A549 (cell line): ENCODE measurements at regions not wholly inside any gene's neighbourhood (a gene's known extent, or its start where the extent isn't known, plus 50 kb on each side); places are given as distances from the start of the nearest gene placed in this dataset.

Experiments
- ATAC-seq, 2 experiments: fragments of 200-7000 bp in 1 of 2; fragments of >200 bp in 1 of 2; cut with Nextera tagmentation in 1 of 2; cut with Tn5 transposase in 1 of 2; 3 replicates each; pipeline versions ENCODE4 v1.8.0 to v1.9.1; 2018 to 2020; ENCODE audit warnings: mild to moderate bottlenecking in 1 of 2, moderate library complexity in 1 of 2
- CTCF ChIA-PET: fragments of 300-600 bp; sonication (Branson Sonifier 250); formaldehyde crosslinking; extraction: SDS; loops from one replicate; lab custom pipeline; 2021; ENCODE audit warnings: antibody characterized with exemption, inconsistent platforms; lab: Yijun Ruan, JAX
- POLR2A ChIA-PET: fragments of 350-600 bp; formaldehyde crosslinking; extraction: SDS; loops from one replicate; lab custom pipeline; 2021; ENCODE audit warnings: antibody characterized with exemption, inconsistent platforms; lab: Yijun Ruan, JAX
- DNase-seq, 2 experiments: peaks; one replicate each; pipeline versions ENCODE4 v3.0.0 to v3.0.0-alpha.2; 2011 to 2016; ENCODE audit warnings: low read depth in 1 of 2, low spot score in 1 of 2
- FAIRE-seq: peaks from 2 replicates; lab custom pipeline; 2011; peaks lifted over from hg19 to GRCh38; lab: Jason Lieb, UNC
- H3K27ac ChIP-seq, 2 experiments: fragments of >200 bp; sonication (Bioruptor Twin); formaldehyde crosslinking; 3 replicates each; pipeline ENCODE4 v1.5.1; 2016 to 2017
- H3K4me1 ChIP-seq: fragments of >200 bp; sonication (Bioruptor Twin); formaldehyde crosslinking; 3 replicates; pipeline ENCODE4 v1.6.1; 2016
- H3K4me2 ChIP-seq: fragments of >200 bp; sonication (Bioruptor Twin); formaldehyde crosslinking; 3 replicates; pipeline ENCODE4 v1.6.1; 2016
- H3K4me3 ChIP-seq: fragments of >200 bp; sonication (Bioruptor Twin); formaldehyde crosslinking; 3 replicates; pipeline ENCODE4 v1.5.1; 2016
- H3K9me3 ChIP-seq: fragments of >200 bp; sonication (Bioruptor Twin); formaldehyde crosslinking; 3 replicates; pipeline ENCODE4 v1.6.1; 2016
- CBX2 ChIP-seq: fragments of 200-600 bp; sonication (generic); IDR thresholded peaks from 2 replicates; pipeline ENCODE4 v1.6.1; 2016; ENCODE audit warnings: low read depth, mild to moderate bottlenecking, borderline replicate concordance
- EHF ChIP-seq: fragments of 250-450 bp; sonication (Bioruptor Pico); IDR thresholded peaks from 2 replicates; pipeline ENCODE4 v1.5.0; 2020; ENCODE audit warnings: mild to moderate bottlenecking
- EHMT2 ChIP-seq: fragments of 200-600 bp; sonication (generic); IDR thresholded peaks from 2 replicates; pipeline ENCODE4 v1.6.1; 2016; ENCODE audit warnings: antibody characterized with exemption, low read depth, mild to moderate bottlenecking, moderate library complexity
- FOSB ChIP-seq: fragments of 250-450 bp; sonication (Bioruptor Pico); IDR thresholded peaks from 2 replicates; pipeline ENCODE4 v1.5.0; 2020; ENCODE audit warnings: mild to moderate bottlenecking, moderate library complexity
- FOXS1 ChIP-seq: fragments of 250-450 bp; sonication (Bioruptor Pico); IDR thresholded peaks from 2 replicates; pipeline ENCODE4 v1.5.0; 2020; ENCODE audit warnings: mild to moderate bottlenecking, moderate library complexity
- GATA3 ChIP-seq: IDR thresholded peaks from 2 replicates; pipeline ENCODE4 v1.6.1; 2012; ENCODE audit warnings: borderline replicate concordance
- HDAC2 ChIP-seq: fragments of 200-600 bp; sonication (generic); IDR thresholded peaks from 2 replicates; pipeline ENCODE4 v1.6.1; 2016
- HEYL ChIP-seq: fragments of 250-450 bp; sonication (Bioruptor Pico); IDR thresholded peaks from 2 replicates; pipeline ENCODE4 v1.8.0; 2021; ENCODE audit warnings: mild to moderate bottlenecking, moderate library complexity
- HOXB13 ChIP-seq: fragments of 250-450 bp; sonication (Bioruptor Pico); IDR thresholded peaks from 2 replicates; pipeline ENCODE4 v1.5.0; 2020; ENCODE audit warnings: low read depth, mild to moderate bottlenecking, moderate library complexity
- HOXB5 ChIP-seq: fragments of 250-450 bp; sonication (Bioruptor Pico); IDR thresholded peaks from 2 replicates; pipeline ENCODE4 v1.5.0; 2020; ENCODE audit warnings: mild to moderate bottlenecking, moderate library complexity
- JUNB ChIP-seq: fragments of >200 bp; sonication (Bioruptor Twin); formaldehyde crosslinking; IDR thresholded peaks from 2 replicates; pipeline ENCODE4 v1.6.1; 2016
- KDM1A ChIP-seq: fragments of 200-600 bp; sonication (generic); IDR thresholded peaks from 2 replicates; pipeline ENCODE4 v1.6.1; 2016; ENCODE audit warnings: low read depth, mild to moderate bottlenecking
- KDM5A ChIP-seq: fragments of 200-600 bp; sonication (generic); IDR thresholded peaks from 2 replicates; pipeline ENCODE4 v1.6.1; 2016; ENCODE audit warnings: antibody characterized with exemption, mild to moderate bottlenecking
- NPAS2 ChIP-seq: fragments of 250-450 bp; sonication (Bioruptor Pico); IDR thresholded peaks from 2 replicates; pipeline ENCODE4 v1.8.0; 2022; ENCODE audit warnings: mild to moderate bottlenecking, moderate library complexity, borderline replicate concordance
- POLR2AphosphoS2 ChIP-seq: conservative IDR thresholded peaks from 2 replicates; pipeline ENCODE4 v1.6.1; 2012; ENCODE audit warnings: low read length, improper control_type of control experiment, inconsistent platforms
- RAD21 ChIP-seq, 2 experiments: fragments of >200 bp in 1 of 2; sonication (Bioruptor Twin) in 1 of 2; formaldehyde crosslinking in 1 of 2; IDR thresholded peaks in 1 of 2; conservative IDR thresholded peaks in 1 of 2; 2 replicates in 1 of 2; 3 replicates in 1 of 2; pipeline ENCODE4 v1.6.1; 2012 to 2018; ENCODE audit warnings: inconsistent platforms in 1 of 2
- RARB ChIP-seq: fragments of 250-450 bp; sonication (Bioruptor Pico); IDR thresholded peaks from 2 replicates; pipeline ENCODE4 v1.8.0; 2021; ENCODE audit warnings: mild to moderate bottlenecking, moderate library complexity
- RCOR1 ChIP-seq: fragments of 150-350 bp; IDR thresholded peaks from 2 replicates; pipeline ENCODE4 v1.6.1; 2014; ENCODE audit warnings: antibody characterized with exemption, low read length, low read depth
- ZC3H11A ChIP-seq: fragments of 450-650 bp; IDR thresholded peaks from 2 replicates; pipeline ENCODE4 v1.6.1; 2014; ENCODE audit warnings: antibody characterized with exemption, mild to moderate bottlenecking
- ZFP36 ChIP-seq: fragments of 450-650 bp; IDR thresholded peaks from 2 replicates; pipeline ENCODE4 v1.6.1; 2014; ENCODE audit warnings: borderline replicate concordance; ENCODE audit not compliant: partially characterized antibody
- ZNF302 ChIP-seq: fragments of 250-450 bp; sonication (Bioruptor Pico); IDR thresholded peaks from 2 replicates; pipeline ENCODE4 v1.9.0; 2021; ENCODE audit warnings: inconsistent platforms, mild to moderate bottlenecking, moderate library complexity
- WGBS: methylation state at CpG from one replicate; pipeline ENCODE4 v1.1.6; 2017; ENCODE audit errors: missing lambda C conversion rate; 5-methylcytosine and 5-hydroxymethylcytosine counted together
- TF ChIP-seq, protein P1 (sequence below): fragments of >200 bp; sonication (Bioruptor Twin); formaldehyde crosslinking; IDR thresholded peaks from 2 replicates; pipeline ENCODE4 v1.6.1; 2016
- TF ChIP-seq, protein P2 (sequence below): fragments of 250-450 bp; sonication (Bioruptor Pico); IDR thresholded peaks from 2 replicates; pipeline ENCODE4 v1.5.0; 2021; ENCODE audit warnings: mild to moderate bottlenecking, moderate library complexity, borderline replicate concordance
- TF ChIP-seq, protein P3 (sequence below): fragments of 450-650 bp; IDR thresholded peaks from 2 replicates; pipeline ENCODE4 v1.6.1; 2014; ENCODE audit warnings: antibody characterized with exemption
- TF ChIP-seq, protein P4 (sequence below): fragments of 250-450 bp; sonication (Bioruptor Pico); IDR thresholded peaks from 2 replicates; pipeline ENCODE4 v1.5.0; 2020; ENCODE audit warnings: low read depth, mild to moderate bottlenecking, moderate library complexity
- TF ChIP-seq, protein P5 (sequence below): fragments of >200 bp; sonication (Bioruptor Twin); formaldehyde crosslinking; IDR thresholded peaks from 3 replicates; pipeline ENCODE4 v1.5.1; 2016

DNA sequence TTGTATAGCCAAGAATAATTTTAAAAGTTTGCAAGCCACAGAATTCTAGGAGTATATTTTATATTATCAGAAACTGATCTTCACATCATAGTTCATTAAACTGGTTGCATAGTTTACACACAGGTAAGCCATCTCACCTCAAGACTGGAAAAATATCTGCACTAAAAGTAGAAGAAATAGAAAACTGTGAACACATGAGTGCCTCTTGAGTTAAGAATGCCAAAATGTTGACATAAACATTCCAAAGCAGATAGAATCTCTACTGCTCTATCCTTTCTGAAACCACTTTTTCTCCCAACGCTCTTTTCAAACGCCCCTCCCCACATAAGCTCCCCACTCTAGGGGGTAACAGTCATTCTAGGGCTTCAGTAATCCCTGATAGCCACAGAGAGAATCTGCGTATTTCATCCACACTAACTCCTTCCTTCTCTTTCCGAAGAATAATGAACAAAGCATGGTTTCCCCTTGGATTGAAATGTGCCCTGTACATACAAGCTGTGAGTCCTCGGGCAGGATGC, 201.5 kb downstream of the IRS2 start:
- peaks cover 14% of the 10 kb centered on the region; the same call in 2 of the 3 replicates for H3K9me3 ChIP-seq
- CTCF ChIA-PET = no interaction called here
- POLR2A ChIA-PET = no interaction called here
- H3K27ac ChIP-seq = peak overlapping the region; percentile 82 to 89
- FAIRE-seq (no peak), DNase-seq (no peak)
- peak; percentile 42; the same call in 1 of the 2 replicates for TF ChIP-seq GATA3
- TF ChIP-seq, protein P1, sequence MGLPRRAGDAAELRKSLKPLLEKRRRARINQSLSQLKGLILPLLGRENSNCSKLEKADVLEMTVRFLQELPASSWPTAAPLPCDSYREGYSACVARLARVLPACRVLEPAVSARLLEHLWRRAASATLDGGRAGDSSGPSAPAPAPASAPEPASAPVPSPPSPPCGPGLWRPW = no peak
- TF ChIP-seq, all 56 proteins: peak for 1
- ATAC-seq = peak in 1 of 2 experiments; percentile 11; a peak in 3 of 6 replicates
- Histone ChIP-seq H3K4me2 (peak overlapping the region; percentile 73), H3K4me3 (no peak overlapping the region), H3K4me1 (peaks cover 39% of the 10 kb centered on the region)
- 26% methylated on average over 5 of the region's 5 CpGs for WGBS

DNA sequence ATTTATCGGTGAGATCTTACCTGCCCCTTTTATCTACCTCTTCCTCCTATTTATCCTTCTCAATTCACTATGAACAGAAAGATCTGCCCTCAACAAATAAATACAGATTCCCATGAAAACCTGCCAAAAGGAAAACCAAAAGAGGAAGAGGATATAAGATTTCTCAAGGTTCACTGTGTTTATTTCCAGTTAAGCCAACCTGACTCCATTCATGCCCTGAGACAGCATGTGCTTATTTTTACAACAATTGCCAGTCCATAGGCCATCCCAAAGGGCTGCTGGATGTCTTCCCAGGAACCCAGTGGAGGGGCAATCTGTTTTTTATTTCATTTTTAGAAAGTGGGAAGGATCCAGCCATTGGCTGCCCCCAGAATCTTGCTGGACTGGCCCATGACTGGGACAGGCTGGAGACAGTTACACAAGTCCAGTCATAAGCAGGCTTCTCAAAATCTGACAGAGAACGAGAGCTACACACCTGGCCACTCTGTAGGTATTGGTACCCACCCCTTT, 209.1 kb downstream of the IRS2 start:
- ChIA-PET CTCF (no interaction called here), POLR2A (no interaction called here)
- peaks cover 23% of the 10 kb centered on the region for H3K4me1 ChIP-seq
- H3K4me2 ChIP-seq = peak overlapping the region; percentile 46; the same call in 2 of the 3 replicates
- peaks cover 14% of the 10 kb centered on the region; the same call in 2 of the 3 replicates for H3K9me3 ChIP-seq
- H3K4me3 ChIP-seq = no peak overlapping the region
- DNase-seq (no peak), ATAC-seq (no peak), FAIRE-seq (no peak)
- H3K27ac ChIP-seq = peak overlapping the region; percentile 85 to 92
- WGBS = 95% methylated on average over 2 of the region's 2 CpGs
- peak; percentile 48; the same call in 1 of the 2 replicates for TF ChIP-seq HOXB13 (CRISPR knock-in tag)
- TF ChIP-seq HEYL (CRISPR knock-in tag) = peak; percentile 73; the same call in 1 of the 2 replicates
- TF ChIP-seq HDAC2 = no peak
- TF ChIP-seq JUNB = no peak
- peak; percentile 65; the same call in 1 of the 2 replicates for TF ChIP-seq HOXB5 (CRISPR knock-in tag)
- TF ChIP-seq EHF = peak; percentile 68; the same call in 1 of the 2 replicates
- TF ChIP-seq, all 56 proteins: peak for 4

DNA sequence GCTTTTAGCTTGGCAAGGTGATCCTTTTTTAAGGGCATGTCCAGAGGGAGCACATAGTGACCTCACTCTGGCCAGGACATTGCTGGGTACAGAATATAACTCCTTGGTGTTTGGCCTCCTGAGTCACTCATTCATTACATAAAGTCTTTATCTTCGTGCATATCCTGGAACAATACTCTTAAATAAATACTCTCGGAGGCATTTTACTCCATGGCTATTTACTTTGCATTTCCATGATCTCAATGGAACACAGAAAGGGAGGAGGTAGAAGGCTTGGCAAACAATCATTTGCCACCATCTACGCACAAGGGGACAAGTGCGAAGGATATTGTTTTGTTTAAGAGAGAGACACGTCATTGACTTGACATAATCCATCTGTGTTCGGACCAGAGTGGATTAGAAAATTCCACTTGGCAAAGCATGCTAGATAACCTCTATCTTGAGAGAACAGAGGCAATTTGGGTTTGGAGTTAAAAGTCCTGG, 210.0 kb downstream of the IRS2 start:
- FAIRE-seq (no peak), ATAC-seq (peak; percentile 97), DNase-seq (peak; percentile 6 to 97)
- CTCF ChIA-PET = no interaction called here
- 2% methylated on average over 6 of the region's 6 CpGs for WGBS
- H3K9me3 ChIP-seq = peaks cover 8% of the 10 kb centered on the region; the same call in 1 of the 3 replicates
- H3K27ac ChIP-seq = peak overlapping the region; percentile 89 to 92
- POLR2A ChIA-PET = no interaction called here
- H3K4me1 ChIP-seq = peaks cover 23% of the 10 kb centered on the region
- peak overlapping the region; percentile 46 for H3K4me2 ChIP-seq
- H3K4me3 ChIP-seq = no peak overlapping the region
- TF ChIP-seq JUNB = peak; percentile 90
- TF ChIP-seq, protein P2, sequence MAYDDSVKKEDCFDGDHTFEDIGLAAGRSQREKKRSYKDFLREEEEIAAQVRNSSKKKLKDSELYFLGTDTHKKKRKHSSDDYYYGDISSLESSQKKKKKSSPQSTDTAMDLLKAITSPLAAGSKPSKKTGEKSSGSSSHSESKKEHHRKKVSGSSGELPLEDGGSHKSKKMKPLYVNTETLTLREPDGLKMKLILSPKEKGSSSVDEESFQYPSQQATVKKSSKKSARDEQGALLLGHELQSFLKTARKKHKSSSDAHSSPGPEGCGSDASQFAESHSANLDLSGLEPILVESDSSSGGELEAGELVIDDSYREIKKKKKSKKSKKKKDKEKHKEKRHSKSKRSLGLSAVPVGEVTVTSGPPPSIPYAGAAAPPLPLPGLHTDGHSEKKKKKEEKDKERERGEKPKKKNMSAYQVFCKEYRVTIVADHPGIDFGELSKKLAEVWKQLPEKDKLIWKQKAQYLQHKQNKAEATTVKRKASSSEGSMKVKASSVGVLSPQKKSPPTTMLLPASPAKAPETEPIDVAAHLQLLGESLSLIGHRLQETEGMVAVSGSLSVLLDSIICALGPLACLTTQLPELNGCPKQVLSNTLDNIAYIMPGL (CRISPR knock-in tag) = peak; percentile 37; the same call in 1 of the 2 replicates
- TF ChIP-seq ZC3H11A = no peak
- TF ChIP-seq RARB (CRISPR knock-in tag) = peak; percentile 90
- no peak for TF ChIP-seq HDAC2
- no peak for TF ChIP-seq EHMT2
- TF ChIP-seq KDM1A = no peak
- TF ChIP-seq, protein P3, sequence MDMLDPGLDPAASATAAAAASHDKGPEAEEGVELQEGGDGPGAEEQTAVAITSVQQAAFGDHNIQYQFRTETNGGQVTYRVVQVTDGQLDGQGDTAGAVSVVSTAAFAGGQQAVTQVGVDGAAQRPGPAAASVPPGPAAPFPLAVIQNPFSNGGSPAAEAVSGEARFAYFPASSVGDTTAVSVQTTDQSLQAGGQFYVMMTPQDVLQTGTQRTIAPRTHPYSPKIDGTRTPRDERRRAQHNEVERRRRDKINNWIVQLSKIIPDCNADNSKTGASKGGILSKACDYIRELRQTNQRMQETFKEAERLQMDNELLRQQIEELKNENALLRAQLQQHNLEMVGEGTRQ = no peak
- TF ChIP-seq HEYL (CRISPR knock-in tag) = peak; percentile 97
- TF ChIP-seq, protein P4, sequence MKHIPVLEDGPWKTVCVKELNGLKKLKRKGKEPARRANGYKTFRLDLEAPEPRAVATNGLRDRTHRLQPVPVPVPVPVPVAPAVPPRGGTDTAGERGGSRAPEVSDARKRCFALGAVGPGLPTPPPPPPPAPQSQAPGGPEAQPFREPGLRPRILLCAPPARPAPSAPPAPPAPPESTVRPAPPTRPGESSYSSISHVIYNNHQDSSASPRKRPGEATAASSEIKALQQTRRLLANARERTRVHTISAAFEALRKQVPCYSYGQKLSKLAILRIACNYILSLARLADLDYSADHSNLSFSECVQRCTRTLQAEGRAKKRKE (CRISPR knock-in tag) = peak; percentile 83; the same call in 1 of the 2 replicates
- TF ChIP-seq, protein P5, sequence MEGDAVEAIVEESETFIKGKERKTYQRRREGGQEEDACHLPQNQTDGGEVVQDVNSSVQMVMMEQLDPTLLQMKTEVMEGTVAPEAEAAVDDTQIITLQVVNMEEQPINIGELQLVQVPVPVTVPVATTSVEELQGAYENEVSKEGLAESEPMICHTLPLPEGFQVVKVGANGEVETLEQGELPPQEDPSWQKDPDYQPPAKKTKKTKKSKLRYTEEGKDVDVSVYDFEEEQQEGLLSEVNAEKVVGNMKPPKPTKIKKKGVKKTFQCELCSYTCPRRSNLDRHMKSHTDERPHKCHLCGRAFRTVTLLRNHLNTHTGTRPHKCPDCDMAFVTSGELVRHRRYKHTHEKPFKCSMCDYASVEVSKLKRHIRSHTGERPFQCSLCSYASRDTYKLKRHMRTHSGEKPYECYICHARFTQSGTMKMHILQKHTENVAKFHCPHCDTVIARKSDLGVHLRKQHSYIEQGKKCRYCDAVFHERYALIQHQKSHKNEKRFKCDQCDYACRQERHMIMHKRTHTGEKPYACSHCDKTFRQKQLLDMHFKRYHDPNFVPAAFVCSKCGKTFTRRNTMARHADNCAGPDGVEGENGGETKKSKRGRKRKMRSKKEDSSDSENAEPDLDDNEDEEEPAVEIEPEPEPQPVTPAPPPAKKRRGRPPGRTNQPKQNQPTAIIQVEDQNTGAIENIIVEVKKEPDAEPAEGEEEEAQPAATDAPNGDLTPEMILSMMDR = no peak
- peak; percentile 10 to 72; a peak in 4 of 5 replicates for TF ChIP-seq RAD21 (conservative IDR thresholded peaks at IDR 0.05 in 1 of 2, IDR thresholded peaks at IDR 0.05 in 1 of 2)
- TF ChIP-seq RCOR1 = no peak
- TF ChIP-seq KDM5A = no peak
- no peak for TF ChIP-seq ZNF302 (CRISPR knock-in tag)
- TF ChIP-seq NPAS2 = no peak
- TF ChIP-seq FOXS1 = peak; percentile 96
- TF ChIP-seq CBX2 = no peak
- TF ChIP-seq FOSB = peak; percentile 96
- peak; percentile 16 for TF ChIP-seq ZFP36
- peak; percentile 100 for TF ChIP-seq GATA3
- no peak for TF ChIP-seq POLR2AphosphoS2
- TF ChIP-seq EHF = peak; percentile 97
